ENCODE measurements at regions not wholly inside any gene's neighbourhood (a gene's known extent, or its start where the extent isn't known, plus 50 kb on each side); places are given as distances from the start of the nearest gene placed in this dataset.

DNA sequence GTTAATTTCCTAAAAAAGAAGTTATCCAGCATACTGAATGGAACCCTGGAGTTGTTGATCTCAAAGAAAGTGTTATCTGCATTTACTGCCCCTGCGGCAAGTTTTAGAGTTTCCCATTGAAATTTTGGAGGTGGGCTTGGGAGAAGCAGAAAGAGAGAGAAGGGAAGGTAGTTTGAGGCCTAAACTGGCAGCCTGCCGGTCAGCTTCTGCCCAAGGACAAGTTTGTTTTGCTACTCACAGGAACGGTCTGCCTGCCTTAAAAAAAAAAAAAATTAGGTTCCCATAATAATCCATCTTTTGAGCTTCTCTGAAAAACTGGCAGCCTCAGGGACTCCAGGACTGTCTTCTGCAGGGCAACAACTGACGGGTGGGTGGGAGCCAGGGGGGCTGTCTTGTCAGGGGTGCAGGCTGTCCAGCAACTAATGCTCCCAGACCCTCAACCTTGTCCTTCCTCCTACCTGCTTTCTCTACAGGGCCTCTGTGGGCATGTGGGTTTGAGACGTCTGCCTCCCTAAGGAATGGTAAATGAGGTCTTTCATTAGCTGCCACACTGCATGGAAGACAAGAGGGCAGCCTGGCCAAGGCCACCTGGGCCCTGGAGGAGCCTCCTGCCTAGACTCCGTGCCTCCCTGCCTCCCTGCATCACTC lies 176.1 kb upstream of the KCNG1 start (continued):
- TF ChIP-seq HEYL (CRISPR knock-in tag; IDR thresholded peaks at IDR 0.05) = no peak

DNA sequence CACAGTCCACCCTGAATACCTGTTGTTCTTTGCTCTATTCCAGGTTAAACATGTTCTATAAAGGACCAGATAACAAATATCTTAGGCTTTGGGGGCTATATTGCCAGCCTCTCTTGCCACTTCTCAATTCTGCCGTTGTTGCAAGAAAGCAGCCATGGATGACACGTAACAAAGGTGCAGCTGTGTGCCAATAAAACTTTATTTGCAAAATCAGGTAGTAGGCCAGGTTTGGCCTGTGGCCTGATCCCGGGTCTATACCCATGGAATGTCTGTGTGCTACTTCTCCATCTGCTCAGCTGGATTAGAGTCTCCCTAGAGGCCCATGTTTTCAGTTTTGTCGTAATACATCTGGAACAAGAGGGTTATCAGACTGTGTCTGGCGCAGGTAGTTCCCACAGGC lies 175.3 kb upstream of the KCNG1 start:
- 54% methylated on average over 5 of the region's 5 CpGs for WGBS (ENCODE audit: missing lambda C conversion rate)
- CTCF ChIA-PET = no interaction called here
- H3K4me3 ChIP-seq = no peak overlapping the region
- ATAC-seq (no peak), DNase-seq (ENCODE audit: low read depth in 1 of 2, low spot score in 1 of 2) (no peak), FAIRE-seq (no peak)
- no peaks in the 10 kb centered on the region for H3K4me1 ChIP-seq
- POLR2A ChIA-PET = no interaction called here
- peaks cover 9% of the 10 kb centered on the region; the same call in 2 of the 3 replicates for H3K9me3 ChIP-seq
- TF ChIP-seq POLR2AphosphoS2 (conservative IDR thresholded peaks at IDR 0.05; ENCODE audit: low read length) (no peak), RAD21 (conservative IDR thresholded peaks at IDR 0.05 in 1 of 2, IDR thresholded peaks at IDR 0.05 in 1 of 2) (no peak), HOXB13 (CRISPR knock-in tag; IDR thresholded peaks at IDR 0.05; ENCODE audit: low read depth) (no peak), EHMT2 (IDR thresholded peaks at IDR 0.05; ENCODE audit: low read depth) (no peak), CHD4 (IDR thresholded peaks at IDR 0.05; ENCODE audit: borderline replicate concordance) (no peak), ZFP36 (IDR thresholded peaks at IDR 0.05; ENCODE audit: borderline replicate concordance, partially characterized antibody) (no peak), CBX2 (IDR thresholded peaks at IDR 0.05; ENCODE audit: borderline replicate concordance, low read depth) (no peak), RCOR1 (IDR thresholded peaks at IDR 0.05; ENCODE audit: low read depth, low read length) (no peak), FOSB (CRISPR knock-in tag; IDR thresholded peaks at IDR 0.05) (no peak), SREBF2 (IDR thresholded peaks at IDR 0.05) (no peak), RNF2 (IDR thresholded peaks at IDR 0.05; ENCODE audit: borderline replicate concordance, low read depth) (no peak), SMC3 (IDR thresholded peaks at IDR 0.05) (no peak), CBX8 (IDR thresholded peaks at IDR 0.05) (no peak), FOXS1 (CRISPR knock-in tag; IDR thresholded peaks at IDR 0.05) (no peak), JUN (IDR thresholded peaks at IDR 0.05) (no peak), KDM1A (IDR thresholded peaks at IDR 0.05; ENCODE audit: low read depth) (no peak), RARB (CRISPR knock-in tag; IDR thresholded peaks at IDR 0.05) (no peak)
- TF ChIP-seq, protein P1, sequence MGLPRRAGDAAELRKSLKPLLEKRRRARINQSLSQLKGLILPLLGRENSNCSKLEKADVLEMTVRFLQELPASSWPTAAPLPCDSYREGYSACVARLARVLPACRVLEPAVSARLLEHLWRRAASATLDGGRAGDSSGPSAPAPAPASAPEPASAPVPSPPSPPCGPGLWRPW (IDR thresholded peaks at IDR 0.05) = no peak
- TF ChIP-seq, protein P2, sequence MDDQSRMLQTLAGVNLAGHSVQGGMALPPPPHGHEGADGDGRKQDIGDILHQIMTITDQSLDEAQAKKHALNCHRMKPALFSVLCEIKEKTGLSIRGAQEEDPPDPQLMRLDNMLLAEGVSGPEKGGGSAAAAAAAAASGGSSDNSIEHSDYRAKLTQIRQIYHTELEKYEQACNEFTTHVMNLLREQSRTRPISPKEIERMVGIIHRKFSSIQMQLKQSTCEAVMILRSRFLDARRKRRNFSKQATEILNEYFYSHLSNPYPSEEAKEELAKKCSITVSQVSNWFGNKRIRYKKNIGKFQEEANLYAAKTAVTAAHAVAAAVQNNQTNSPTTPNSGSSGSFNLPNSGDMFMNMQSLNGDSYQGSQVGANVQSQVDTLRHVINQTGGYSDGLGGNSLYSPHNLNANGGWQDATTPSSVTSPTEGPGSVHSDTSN (IDR thresholded peaks at IDR 0.05) = no peak
- no peak overlapping the region for H3K4me2 ChIP-seq
- H3K27ac ChIP-seq = no peak overlapping the region

DNA sequence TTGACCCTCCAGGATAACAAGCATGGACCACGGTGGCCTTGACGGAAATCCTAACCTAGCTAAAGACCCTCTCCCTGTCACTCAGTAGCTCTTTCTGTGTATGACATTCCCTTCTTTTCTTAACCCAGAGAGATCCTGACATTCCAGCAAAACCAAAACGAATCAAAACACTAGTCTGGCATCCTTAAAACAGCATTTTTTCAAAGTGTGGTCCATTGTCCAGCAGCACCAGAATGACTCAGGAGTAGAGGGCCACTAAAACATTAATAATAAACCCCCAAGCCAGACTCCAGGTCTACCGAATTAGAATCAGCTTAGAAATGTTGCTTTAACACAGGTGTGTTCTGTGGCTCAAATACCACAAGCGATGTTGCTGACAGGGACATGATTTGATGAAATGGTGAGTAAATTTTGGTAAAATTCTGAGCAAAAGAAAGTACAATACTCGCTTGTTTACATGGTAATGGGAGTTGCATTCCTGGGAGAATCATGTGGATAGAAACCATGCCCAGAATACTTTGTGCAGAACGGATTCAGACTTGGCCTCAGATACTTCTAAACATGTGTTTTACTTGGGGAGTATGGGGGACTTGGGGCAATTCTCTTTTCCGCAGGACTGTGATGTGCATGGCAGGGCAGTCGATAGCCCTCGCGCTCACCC lies 174.2 kb upstream of the KCNG1 start:
- no peak overlapping the region for H3K27ac ChIP-seq
- no peak overlapping the region for H3K4me3 ChIP-seq
- H3K4me2 ChIP-seq = no peak overlapping the region
- WGBS (ENCODE audit: missing lambda C conversion rate) = 49% methylated on average over 11 of the region's 11 CpGs
- TF ChIP-seq ZNF302 (CRISPR knock-in tag; IDR thresholded peaks at IDR 0.05) = no peak
- no peak for TF ChIP-seq HOXB13 (CRISPR knock-in tag; IDR thresholded peaks at IDR 0.05; ENCODE audit: low read depth)
- TF ChIP-seq FOXS1 (CRISPR knock-in tag; IDR thresholded peaks at IDR 0.05) = no peak
- TF ChIP-seq RFX5 (IDR thresholded peaks at IDR 0.05) = no peak
- no peak for TF ChIP-seq ZFP36 (IDR thresholded peaks at IDR 0.05; ENCODE audit: borderline replicate concordance, partially characterized antibody)
- TF ChIP-seq CBX8 (IDR thresholded peaks at IDR 0.05) = no peak
- TF ChIP-seq, protein P3, sequence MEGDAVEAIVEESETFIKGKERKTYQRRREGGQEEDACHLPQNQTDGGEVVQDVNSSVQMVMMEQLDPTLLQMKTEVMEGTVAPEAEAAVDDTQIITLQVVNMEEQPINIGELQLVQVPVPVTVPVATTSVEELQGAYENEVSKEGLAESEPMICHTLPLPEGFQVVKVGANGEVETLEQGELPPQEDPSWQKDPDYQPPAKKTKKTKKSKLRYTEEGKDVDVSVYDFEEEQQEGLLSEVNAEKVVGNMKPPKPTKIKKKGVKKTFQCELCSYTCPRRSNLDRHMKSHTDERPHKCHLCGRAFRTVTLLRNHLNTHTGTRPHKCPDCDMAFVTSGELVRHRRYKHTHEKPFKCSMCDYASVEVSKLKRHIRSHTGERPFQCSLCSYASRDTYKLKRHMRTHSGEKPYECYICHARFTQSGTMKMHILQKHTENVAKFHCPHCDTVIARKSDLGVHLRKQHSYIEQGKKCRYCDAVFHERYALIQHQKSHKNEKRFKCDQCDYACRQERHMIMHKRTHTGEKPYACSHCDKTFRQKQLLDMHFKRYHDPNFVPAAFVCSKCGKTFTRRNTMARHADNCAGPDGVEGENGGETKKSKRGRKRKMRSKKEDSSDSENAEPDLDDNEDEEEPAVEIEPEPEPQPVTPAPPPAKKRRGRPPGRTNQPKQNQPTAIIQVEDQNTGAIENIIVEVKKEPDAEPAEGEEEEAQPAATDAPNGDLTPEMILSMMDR (IDR thresholded peaks at IDR 0.05) = no peak
- no peak for TF ChIP-seq MAZ (IDR thresholded peaks at IDR 0.05; ENCODE audit: borderline replicate concordance, low read depth, low read length)
- no peak for TF ChIP-seq SMC3 (IDR thresholded peaks at IDR 0.05)
- no peak for TF ChIP-seq EHMT2 (IDR thresholded peaks at IDR 0.05; ENCODE audit: low read depth)
- TF ChIP-seq HEYL (CRISPR knock-in tag; IDR thresholded peaks at IDR 0.05) = no peak
- no peak for TF ChIP-seq PHF8 (IDR thresholded peaks at IDR 0.05; ENCODE audit: borderline replicate concordance, low read depth)
- TF ChIP-seq, protein P4, sequence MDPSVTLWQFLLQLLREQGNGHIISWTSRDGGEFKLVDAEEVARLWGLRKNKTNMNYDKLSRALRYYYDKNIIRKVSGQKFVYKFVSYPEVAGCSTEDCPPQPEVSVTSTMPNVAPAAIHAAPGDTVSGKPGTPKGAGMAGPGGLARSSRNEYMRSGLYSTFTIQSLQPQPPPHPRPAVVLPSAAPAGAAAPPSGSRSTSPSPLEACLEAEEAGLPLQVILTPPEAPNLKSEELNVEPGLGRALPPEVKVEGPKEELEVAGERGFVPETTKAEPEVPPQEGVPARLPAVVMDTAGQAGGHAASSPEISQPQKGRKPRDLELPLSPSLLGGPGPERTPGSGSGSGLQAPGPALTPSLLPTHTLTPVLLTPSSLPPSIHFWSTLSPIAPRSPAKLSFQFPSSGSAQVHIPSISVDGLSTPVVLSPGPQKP (IDR thresholded peaks at IDR 0.05; ENCODE audit: low read depth, low read length) = no peak
- no peak for TF ChIP-seq KDM1A (IDR thresholded peaks at IDR 0.05; ENCODE audit: low read depth)
- TF ChIP-seq POLR2AphosphoS2 (conservative IDR thresholded peaks at IDR 0.05; ENCODE audit: low read length) = no peak
- TF ChIP-seq CBX2 (IDR thresholded peaks at IDR 0.05; ENCODE audit: borderline replicate concordance, low read depth) = no peak
- TF ChIP-seq HDAC2 (IDR thresholded peaks at IDR 0.05) = no peak
- TF ChIP-seq MYC (IDR thresholded peaks at IDR 0.05; ENCODE audit: borderline replicate concordance, low read length) = no peak
- TF ChIP-seq KDM5A (IDR thresholded peaks at IDR 0.05) = no peak
- peaks cover 9% of the 10 kb centered on the region; the same call in 2 of the 3 replicates for H3K9me3 ChIP-seq
- ChIA-PET POLR2A (no interaction called here), CTCF (no interaction called here)
- no peaks in the 10 kb centered on the region for H3K4me1 ChIP-seq
- FAIRE-seq = no peak
- ATAC-seq = no peak
- DNase-seq (ENCODE audit: low read depth in 1 of 2, low spot score in 1 of 2) = no peak
